HG03469 (cell line): ENCODE measurements at regions not wholly inside any gene's neighbourhood (a gene's known extent, or its start where the extent isn't known, plus 50 kb on each side); places are given as distances from the start of the nearest gene placed in this dataset.

Experiments
- ATAC-seq: cut with Tn5 transposase; IDR thresholded peaks from one replicate; pipeline ENCODE4 v1.9.1; 2021; ENCODE audit warnings: mild to moderate bottlenecking, moderate library complexity, moderate number of reproducible peaks; ENCODE audit not compliant: unreplicated experiment

DNA sequence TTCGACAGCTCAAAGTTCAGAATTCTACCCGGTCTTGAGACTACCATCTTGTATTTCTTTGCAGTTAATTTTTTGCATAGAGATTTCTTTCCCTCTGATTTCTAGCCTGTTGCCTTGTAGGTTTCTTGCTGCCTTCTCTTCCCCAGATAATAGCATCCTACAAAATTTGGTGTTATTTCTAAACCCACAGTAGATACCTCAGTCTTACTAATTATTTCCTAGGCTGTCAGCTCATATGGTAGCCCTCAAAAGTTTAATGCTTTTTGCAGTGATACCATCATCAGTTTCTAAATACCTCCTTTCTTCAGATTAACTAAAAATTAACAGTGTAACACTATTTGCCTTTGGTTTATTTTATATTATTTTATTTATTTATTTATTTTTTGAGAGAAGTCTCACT lies 61.9 kb upstream of the TMPO start:
- ATAC-seq: no peak

DNA sequence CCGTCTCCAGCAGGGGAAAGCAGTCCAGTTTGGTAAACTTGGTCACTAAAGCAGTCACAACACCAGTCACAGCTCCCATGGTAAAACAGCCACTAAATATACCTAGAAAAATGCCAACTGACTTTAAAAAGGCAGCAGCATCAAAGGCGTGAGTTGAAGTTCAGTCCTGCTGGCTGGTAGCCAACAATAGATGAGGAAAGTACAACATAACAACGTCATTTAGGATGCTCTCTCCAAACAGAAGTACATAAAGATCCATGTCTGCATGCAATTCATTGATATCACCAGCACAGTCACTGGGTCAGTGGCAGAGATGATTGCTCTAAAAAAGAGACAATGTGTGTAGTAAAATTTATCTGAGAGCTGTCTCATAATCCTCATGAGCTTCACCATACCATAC lies 59.3 kb upstream of the TMPO start:
- ATAC-seq: no peak

DNA sequence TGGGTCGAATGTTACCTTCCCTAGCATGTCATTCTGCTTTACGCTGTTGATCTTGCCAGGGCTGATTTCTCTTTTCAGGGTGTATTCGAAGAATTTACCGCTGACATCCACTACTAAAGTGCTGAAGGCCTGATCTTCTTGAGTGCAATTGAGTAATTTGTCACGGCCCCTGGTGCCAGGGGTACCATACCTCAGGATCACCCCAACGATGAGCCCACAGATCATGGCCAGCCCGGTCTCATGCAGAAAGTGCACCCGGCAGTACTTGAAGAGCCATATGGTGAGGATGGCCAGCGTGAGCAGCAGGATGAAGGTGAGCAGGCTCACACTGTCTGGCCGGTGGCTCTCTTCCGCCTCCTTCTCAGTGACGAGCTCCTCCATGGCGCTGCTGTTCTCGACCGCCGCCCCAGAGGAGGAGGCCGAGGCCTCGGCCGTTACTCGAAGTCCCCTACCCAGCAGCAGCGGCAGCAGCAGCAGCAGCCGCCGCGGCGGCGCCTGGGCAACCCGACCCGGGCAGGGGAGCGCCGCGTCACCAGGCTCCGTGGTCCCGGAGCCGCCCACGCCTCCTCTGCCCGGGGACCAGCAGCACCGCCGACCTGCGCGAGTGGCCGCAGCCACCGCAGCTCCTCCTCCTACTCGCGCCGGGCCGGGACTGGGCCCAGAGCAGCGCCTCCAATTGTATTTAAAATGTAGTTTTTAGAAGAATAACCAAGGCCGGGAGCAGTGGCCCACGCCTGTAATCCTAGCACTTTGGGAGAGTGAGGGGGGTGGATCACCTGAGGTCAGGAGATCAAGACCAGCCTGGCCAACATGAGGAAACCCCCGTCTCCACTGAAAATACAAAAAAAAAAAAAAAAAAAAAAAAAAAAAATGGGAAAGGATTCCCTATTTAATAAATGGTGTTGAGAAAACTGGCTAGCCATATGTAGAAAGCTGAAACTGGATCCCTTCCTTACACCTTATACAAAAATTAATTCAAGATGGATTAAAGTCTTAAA lies 58.5 kb upstream of the TMPO start:
- no peak for ATAC-seq

DNA sequence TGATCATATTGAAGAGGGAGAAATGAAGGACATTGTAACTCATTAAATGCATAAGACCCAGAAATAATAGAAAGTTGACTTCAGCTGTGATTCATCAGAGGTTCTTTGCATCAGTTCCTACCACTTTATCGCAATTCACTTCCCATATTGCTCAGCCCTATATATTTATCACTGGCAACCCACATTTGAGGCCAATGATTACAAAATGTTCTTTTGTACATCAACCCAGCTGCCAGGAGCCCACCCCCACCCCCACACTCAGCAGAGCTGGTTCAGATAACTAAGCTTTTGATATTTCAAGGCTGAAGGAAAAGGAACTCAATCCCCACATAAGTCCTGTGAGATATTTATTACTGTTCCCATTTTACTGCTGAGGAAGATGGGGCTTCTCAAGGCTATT lies 51.2 kb upstream of the TMPO start:
- ATAC-seq: no peak

DNA sequence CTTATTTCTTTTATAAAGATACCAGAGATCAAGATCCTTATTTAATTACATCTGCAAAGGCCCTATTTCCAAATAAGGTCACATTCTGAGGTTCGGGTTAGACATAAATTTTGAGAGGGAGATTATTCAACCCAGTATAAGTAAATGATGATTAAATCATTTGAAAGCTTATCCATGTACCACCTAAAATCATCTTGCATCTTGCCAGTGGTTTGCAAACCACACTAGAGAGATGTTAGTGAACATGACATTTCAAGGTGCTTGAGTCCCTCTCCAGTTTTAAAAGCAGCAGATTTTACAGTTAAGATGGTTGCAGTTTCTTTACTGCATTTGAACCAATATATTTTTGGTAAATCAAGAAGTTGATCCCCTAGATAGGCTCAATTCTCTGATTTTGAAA lies 49.9 kb upstream of the TMPO start:
- no peak for ATAC-seq
